HG02840 (cell line): ENCODE measurements at regions not wholly inside any gene's neighbourhood (a gene's known extent, or its start where the extent isn't known, plus 50 kb on each side); places are given as distances from the start of the nearest gene placed in this dataset.

Source experiments
- ATAC-seq: cut with Tn5 transposase; IDR thresholded peaks from one replicate; pipeline ENCODE4 v1.9.1; 2021; ENCODE audit warnings: mild to moderate bottlenecking, moderate library complexity, moderate number of reproducible peaks; ENCODE audit not compliant: unreplicated experiment, low FRiP score

DNA sequence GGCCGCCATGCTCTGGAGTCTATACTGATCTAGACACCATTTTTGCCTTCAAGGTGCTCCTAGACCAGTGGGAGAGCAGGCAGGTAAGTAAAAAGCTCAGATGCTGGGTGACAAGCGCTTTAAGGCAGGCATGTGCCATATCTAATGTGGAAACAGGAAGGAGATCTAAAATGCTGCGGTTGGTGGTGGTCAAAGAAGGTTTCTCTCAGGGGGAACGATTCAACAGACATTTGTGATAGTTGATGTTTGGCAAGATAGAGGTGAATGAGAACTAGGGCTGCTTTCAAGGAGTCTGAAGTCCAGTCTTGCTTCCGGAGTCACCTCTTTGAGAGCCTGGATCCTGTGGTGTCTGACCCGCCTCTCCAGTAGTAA, 146.2 kb upstream of the KLF4 start:
- ATAC-seq, result no peak

GRCh38 chr9:107635101-107635802, 145.7 kb upstream of the KLF4 start:
- no peak for ATAC-seq

GRCh38 chr9:107633406-107633805, 143.8 kb upstream of the KLF4 start:
- no peak for ATAC-seq

GRCh38 chr9:107632661-107633060, 143.1 kb upstream of the KLF4 start:
- no peak for ATAC-seq

GRCh38 chr9:107632216-107632615, 142.6 kb upstream of the KLF4 start:
- no peak for ATAC-seq

- ATAC-seq, result no peak
Measured at GRCh38 chr9:107631788-107632187, 142.2 kb upstream of the KLF4 start.

DNA sequence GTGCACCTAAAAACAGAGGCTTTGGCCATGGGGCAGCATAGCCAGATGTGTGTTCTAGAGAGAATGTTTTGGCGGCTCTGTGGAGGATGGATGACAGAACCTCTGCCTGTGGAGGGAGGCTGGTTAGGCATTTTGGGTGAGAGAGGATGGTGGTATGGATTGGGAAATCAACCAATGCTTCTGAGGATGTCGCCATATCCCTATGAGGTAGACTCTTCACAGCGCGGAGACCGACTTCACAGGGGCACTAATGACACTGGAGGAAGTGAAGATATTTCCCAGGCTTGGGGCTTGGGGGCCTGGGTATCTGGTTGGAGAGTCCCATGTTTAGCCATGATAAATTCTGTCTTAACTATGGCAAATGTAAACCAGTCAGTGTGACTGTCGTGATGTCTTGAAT, 140.6 kb upstream of the KLF4 start:
- no peak for ATAC-seq

DNA sequence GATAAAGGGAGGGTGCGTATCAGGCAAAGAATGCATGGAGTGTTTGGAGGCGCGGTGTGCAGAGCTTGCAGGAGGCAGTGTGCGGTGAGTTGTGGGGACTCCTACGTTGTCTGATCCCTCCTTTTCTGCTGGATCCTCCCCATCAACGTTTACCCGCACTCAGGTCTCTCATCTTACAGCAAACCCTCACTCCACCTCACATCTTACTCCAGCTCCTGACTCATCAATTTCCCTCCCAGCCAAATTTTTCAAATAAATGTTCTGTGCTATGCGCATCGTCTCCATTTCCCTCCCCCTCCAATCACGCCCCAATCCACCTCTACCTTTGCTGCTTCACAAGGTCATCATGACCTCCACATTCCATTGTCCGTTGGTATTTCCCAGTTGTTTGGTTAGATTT, 138.9 kb upstream of the KLF4 start:
- no peak for ATAC-seq

- no peak for ATAC-seq
Measured at GRCh38 chr9:107627781-107628180, 138.2 kb upstream of the KLF4 start.

GRCh38 chr9:107626118-107626517, 136.5 kb upstream of the KLF4 start:
- ATAC-seq, result no peak

DNA sequence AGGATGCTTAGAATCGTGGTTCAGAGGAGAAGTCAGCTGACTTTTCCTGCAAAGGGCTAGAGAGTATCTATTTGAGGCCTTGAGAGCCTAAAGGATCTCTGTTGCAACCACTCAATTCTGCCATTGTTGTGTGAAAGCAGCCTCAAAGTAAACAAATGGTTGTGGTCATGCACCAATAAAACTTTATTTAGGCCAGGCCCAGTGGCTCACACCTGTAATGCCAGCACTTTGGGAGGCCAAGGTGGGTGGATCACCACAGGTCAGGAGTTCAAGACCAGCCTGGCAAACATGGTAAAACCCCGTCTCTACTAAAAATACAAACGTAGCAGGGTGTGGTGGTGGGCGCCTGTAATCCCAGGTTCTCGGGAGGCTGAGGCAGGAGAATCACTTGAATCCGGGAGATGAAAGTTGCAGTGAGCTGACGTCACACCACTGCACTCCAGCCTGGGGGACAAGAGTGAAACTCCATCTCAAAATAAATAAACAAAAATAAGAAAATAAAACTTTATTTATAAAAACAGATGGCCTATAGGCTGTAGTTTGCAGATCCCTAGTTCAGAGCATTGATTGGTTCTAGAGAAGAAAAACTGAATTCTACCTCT, 135.9 kb upstream of the KLF4 start:
- no peak for ATAC-seq

DNA sequence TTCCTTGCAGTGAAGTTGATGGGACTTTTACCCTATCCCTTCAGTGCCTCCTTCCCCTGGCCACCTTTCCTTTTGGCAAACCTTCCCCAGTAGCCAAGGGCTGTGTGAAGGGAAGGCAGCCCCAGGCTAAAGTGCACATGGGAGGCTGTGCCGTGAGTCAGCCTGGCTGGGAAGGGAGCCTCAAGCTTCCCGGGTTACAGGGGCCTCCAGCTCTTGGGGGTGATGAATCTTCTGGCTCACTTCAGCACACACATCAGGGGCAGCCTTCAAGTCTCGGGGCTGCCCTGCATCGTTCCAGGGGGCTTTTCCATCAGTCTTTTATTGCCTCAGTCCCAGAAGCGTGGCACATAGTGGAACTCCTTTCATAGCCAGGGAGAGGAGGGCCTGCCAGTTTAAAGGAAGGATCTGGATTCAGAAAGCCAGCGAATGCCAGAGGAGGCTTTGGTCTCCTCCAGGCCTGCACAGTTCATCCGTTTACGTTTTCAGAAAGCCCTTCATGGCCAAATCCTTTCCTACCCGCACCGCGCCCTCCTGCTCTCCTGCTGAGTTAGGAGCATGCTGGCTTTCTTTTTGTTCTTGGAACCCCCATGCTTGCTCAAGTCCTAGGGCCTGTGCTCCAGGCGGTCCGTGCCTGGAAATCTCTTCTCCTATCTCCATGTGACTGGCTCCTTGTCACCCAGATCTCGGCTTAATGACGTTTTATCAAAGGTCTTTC, 134.8 kb upstream of the KLF4 start:
- no peak for ATAC-seq

DNA sequence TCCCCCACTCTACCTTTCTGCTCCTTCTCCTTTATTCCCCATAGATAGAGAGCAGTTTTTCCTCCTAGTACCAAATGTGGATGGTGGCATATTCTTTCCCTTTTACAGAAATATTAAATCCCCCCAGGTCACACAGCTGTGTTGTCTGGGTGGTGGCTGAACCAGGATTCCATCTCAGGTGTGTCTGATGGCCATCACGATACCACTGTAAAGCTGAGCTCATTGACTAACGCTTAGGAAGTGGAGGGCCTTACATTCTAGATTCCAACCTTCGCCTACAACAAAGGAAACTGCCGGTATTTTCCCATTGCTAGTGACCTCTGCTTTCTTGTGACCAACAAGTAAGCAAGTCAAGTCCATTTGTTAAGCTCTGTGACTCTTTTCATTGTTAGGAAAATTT, 131.9 kb upstream of the KLF4 start:
- ATAC-seq, result no peak

- ATAC-seq, result no peak
Measured at GRCh38 chr9:107620801-107621200, 131.2 kb upstream of the KLF4 start.

DNA sequence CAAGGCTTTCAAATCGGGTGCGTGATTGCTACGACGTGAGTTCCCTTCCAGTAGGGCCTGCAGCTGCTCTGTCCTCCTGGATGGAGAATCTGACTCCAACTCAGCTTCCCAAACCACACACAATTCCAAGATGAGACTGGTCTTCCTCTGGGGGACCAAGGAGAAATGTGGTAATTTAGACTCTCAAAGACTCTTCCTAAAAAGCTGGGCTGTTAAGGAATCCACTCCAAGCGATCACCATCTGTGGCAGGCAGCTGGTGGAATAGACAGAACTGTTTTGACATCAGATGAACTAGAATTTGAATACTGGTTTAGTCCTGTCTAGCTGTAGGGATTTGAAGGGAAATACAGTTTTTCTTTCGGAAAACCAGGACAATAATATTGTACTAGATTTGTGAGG, 130.7 kb upstream of the KLF4 start:
- ATAC-seq, result no peak

DNA sequence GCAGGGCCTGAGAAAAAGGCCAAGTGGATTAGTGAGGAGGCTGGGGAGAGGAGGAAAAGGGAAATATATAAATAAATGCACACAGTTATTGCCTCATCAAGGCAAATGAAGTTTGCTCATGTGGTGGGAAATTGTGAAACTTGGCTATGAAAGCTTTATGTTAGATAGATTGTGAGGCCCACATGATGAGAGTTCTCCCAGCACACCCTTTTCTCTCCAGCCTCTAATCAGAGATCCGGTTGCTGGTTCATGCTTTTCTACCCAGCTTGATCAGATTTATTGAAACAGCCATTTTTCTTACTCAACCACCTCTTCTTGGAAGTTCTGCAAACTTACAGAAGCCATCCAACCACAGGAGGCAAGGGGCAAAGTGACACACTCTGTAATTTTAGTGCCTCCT, 125.8 kb upstream of the KLF4 start:
- no peak for ATAC-seq

DNA sequence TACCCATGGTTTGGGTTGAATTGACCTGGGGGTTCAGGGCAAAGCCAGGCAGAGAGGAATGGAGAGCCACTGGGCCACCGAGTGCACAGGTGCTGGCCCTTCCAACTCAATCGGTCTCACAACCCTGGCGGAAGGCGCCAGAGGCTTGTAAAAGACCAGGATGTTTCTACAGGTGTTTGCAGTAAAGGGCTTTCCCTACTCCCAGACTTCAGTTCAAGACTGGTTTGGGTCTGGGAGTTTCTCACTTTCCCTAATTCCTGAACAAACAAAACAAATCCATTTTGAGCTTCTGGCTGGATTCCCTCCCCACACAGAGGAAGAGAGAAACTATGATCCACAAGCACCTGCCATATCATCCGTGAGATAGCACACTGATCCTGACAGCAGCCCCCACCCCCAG, 125.2 kb upstream of the KLF4 start:
- ATAC-seq, result no peak

DNA sequence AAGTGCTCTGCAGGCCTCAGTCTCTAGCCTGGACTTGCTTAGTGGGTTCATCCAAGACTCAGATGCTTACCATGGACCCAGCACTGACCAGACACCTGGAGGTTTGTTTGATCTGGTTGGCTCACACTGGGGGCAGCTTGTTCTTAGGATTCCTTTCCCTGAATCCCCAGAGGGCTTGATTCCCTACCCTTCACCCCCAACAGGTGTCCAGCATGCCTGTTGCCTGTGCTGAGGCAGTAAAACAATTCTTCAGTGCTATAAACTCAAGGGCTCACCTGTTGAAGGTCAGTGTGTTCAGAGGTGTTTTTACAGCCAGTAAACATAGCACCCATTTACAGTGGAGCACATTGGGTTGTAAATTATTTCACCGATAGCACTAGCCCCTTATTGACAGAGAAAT, 123.8 kb upstream of the KLF4 start:
- ATAC-seq, result no peak

GRCh38 chr9:107612136-107612535, 122.6 kb upstream of the KLF4 start:
- no peak for ATAC-seq

- no peak for ATAC-seq
Measured at GRCh38 chr9:107609547-107609946, 120.0 kb upstream of the KLF4 start.

- ATAC-seq, result no peak
Measured at GRCh38 chr9:107606149-107606790, 116.7 kb upstream of the KLF4 start.
